GM19452 (cell line): ENCODE measurements at regions not wholly inside any gene's neighbourhood (a gene's known extent, or its start where the extent isn't known, plus 50 kb on each side); places are given as distances from the start of the nearest gene placed in this dataset.

Experiments
- ATAC-seq: cut with Tn5 transposase; IDR thresholded peaks from one replicate; pipeline ENCODE4 v1.9.1; 2021; ENCODE audit not compliant: unreplicated experiment

GRCh38 chr12:124726596-124727263 is 136.9 kb downstream of the SCARB1 start:
- ATAC-seq, result no peak

GRCh38 chr12:124725597-124726237 is 137.9 kb downstream of the SCARB1 start:
- no peak for ATAC-seq

- no peak for ATAC-seq
Measured at GRCh38 chr12:124725099-124725498, 138.6 kb downstream of the SCARB1 start.

GRCh38 chr12:124722878-124723277 is 140.8 kb downstream of the SCARB1 start:
- ATAC-seq, result no peak

GRCh38 chr12:124721501-124722162 is 142.0 kb downstream of the SCARB1 start:
- no peak for ATAC-seq

GRCh38 chr12:124720681-124721500 is 142.8 kb downstream of the SCARB1 start:
- no peak for ATAC-seq

GRCh38 chr12:124720004-124720680 is 143.5 kb downstream of the SCARB1 start:
- ATAC-seq, result no peak

- no peak for ATAC-seq
Measured at GRCh38 chr12:124719231-124719630, 144.4 kb downstream of the SCARB1 start.

- ATAC-seq, result no peak
Measured at GRCh38 chr12:124718458-124718857, 145.2 kb downstream of the SCARB1 start.

- ATAC-seq, result no peak
Measured at GRCh38 chr12:124718036-124718435, 145.6 kb downstream of the SCARB1 start.

GRCh38 chr12:124717318-124717717 is 146.3 kb downstream of the SCARB1 start:
- ATAC-seq, result no peak

GRCh38 chr12:124716208-124717130 is 147.2 kb downstream of the SCARB1 start:
- ATAC-seq, result no peak

GRCh38 chr12:124715121-124715990 is 147.9 kb upstream of the NCOR2 start:
- ATAC-seq, result no peak

GRCh38 chr12:124713436-124714082 is 146.1 kb upstream of the NCOR2 start:
- peak; percentile 78 for ATAC-seq

- peak; percentile 42 for ATAC-seq
Measured at GRCh38 chr12:124713041-124713435, 145.6 kb upstream of the NCOR2 start.

GRCh38 chr12:124711344-124711743 is 143.9 kb upstream of the NCOR2 start:
- ATAC-seq, result no peak

GRCh38 chr12:124709722-124710687 is 142.6 kb upstream of the NCOR2 start:
- ATAC-seq, result no peak
